Right lobe of liver (tissue), 4 donors: ENCODE measurements at regions not wholly inside any gene's neighbourhood (a gene's known extent, or its start where the extent isn't known, plus 50 kb on each side); places are given as distances from the start of the nearest gene placed in this dataset.

Experiments used
- CTCF ChIP-seq, 4 donors: fragments of 200-600 bp in 3 of 4; fragments of 450-650 bp in 1 of 4; IDR thresholded peaks; one replicate each; pipeline versions ENCODE4 v1.5.1 to v1.8.0; 2016 to 2022; ENCODE audit warnings: antibody characterized with exemption in 4 of 4, mild to moderate bottlenecking in 2 of 4
- POLR2A ChIP-seq: fragments of 450-650 bp; IDR thresholded peaks from one replicate; pipeline ENCODE4 v1.6.1; 2017; ENCODE audit warnings: antibody characterized with exemption, mild to moderate bottlenecking
- donor health status: DM: no; HTN: no; CAD: no.
- donor health status: DM: no; HTN: no; CAD: no.
- donor health status: DM: no; HTN: yes; CAD: no.

GRCh38 chr12:75848961-75849360, 182.6 kb downstream of the PHLDA1 start:
- no peak for TF ChIP-seq CTCF (IDR thresholded peaks at IDR 0.05)
- no peak for TF ChIP-seq POLR2A
